Upper lobe of left lung (tissue), 4 donors: ENCODE measurements at regions not wholly inside any gene's neighbourhood (a gene's known extent, or its start where the extent isn't known, plus 50 kb on each side); places are given as distances from the start of the nearest gene placed in this dataset.

Experiments
- CTCF ChIP-seq, 6 experiments: fragments of 450-650 bp in 4 of 6; fragments of 200-600 bp in 2 of 6; sonication (generic) in 2 of 6; IDR thresholded peaks; one replicate each; pipeline ENCODE4 v1.5.1; 2016 to 2019; ENCODE audit warnings: antibody characterized with exemption in 6 of 6
- POLR2A ChIP-seq, 4 donors: fragments of 450-650 bp; IDR thresholded peaks; one replicate each; pipeline ENCODE4 v1.5.1; 2016 to 2017; ENCODE audit warnings: antibody characterized with exemption in 4 of 4, mild to moderate bottlenecking in 2 of 4
- POLR2AphosphoS5 ChIP-seq, 2 donors: sonication (generic); formaldehyde crosslinking; IDR thresholded peaks; one replicate each; pipeline ENCODE4 v1.5.1; 2017; ENCODE audit warnings: antibody characterized with exemption in 2 of 2

GRCh38 chr13:73932091-73932490 lies 202.1 kb downstream of the KLF12 start:
- no peak for TF ChIP-seq POLR2A (IDR thresholded peaks at IDR 0.05)
- TF ChIP-seq CTCF (IDR thresholded peaks at IDR 0.05): no peak
- no peak for TF ChIP-seq POLR2AphosphoS5 (IDR thresholded peaks at IDR 0.05)
